ENCODE measurements at regions not wholly inside any gene's neighbourhood (a gene's known extent, or its start where the extent isn't known, plus 50 kb on each side); places are given as distances from the start of the nearest gene placed in this dataset.

DNA sequence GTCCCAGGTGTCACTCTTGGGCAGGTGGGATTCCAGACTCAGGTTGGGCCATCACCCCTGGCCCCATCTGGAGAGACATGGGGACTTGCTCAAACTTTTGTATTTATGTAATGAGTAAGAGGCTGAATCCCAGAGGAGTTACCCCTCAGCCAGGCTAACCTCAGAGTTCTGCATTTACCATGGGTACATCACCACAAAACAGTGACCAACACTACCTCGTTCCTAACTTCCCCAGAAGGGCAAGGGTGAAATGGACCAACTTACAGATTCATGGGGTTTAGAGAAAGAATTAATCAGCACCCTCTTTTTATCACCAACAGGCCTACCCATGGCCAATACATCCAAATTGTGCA, 259.9 kb upstream of the MARCKS start:
- H3K9me3 ChIP-seq: peaks cover 0 to 13% (median 0%) of the 10 kb centered on the region in 11 donors
- H3K27me3 ChIP-seq: no peaks in the 10 kb centered on the region
- TF ChIP-seq, protein P1, sequence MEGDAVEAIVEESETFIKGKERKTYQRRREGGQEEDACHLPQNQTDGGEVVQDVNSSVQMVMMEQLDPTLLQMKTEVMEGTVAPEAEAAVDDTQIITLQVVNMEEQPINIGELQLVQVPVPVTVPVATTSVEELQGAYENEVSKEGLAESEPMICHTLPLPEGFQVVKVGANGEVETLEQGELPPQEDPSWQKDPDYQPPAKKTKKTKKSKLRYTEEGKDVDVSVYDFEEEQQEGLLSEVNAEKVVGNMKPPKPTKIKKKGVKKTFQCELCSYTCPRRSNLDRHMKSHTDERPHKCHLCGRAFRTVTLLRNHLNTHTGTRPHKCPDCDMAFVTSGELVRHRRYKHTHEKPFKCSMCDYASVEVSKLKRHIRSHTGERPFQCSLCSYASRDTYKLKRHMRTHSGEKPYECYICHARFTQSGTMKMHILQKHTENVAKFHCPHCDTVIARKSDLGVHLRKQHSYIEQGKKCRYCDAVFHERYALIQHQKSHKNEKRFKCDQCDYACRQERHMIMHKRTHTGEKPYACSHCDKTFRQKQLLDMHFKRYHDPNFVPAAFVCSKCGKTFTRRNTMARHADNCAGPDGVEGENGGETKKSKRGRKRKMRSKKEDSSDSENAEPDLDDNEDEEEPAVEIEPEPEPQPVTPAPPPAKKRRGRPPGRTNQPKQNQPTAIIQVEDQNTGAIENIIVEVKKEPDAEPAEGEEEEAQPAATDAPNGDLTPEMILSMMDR (IDR thresholded peaks at IDR 0.05): no peak
- intact Hi-C loops (cut with DNase I): no loop called here
- H3K4me1 ChIP-seq: peaks cover 6 to 39% (median 16%) of the 10 kb centered on the region in 9 donors
- H3K27ac ChIP-seq: peak overlapping the region in 8 of 10 donors; percentile 9 to 81 (median 60)
- 23 to 71% methylated on average over 1 of the region's 1 CpG for WGBS, 2 donors
- ATAC-seq: peak in 5 of 8 donors; percentile 5 to 35 (median 29)
- H3K36me3 ChIP-seq: no peaks in the 10 kb centered on the region
- H3K4me3 ChIP-seq: no peak overlapping the region
- no peak for DNase-seq

DNA sequence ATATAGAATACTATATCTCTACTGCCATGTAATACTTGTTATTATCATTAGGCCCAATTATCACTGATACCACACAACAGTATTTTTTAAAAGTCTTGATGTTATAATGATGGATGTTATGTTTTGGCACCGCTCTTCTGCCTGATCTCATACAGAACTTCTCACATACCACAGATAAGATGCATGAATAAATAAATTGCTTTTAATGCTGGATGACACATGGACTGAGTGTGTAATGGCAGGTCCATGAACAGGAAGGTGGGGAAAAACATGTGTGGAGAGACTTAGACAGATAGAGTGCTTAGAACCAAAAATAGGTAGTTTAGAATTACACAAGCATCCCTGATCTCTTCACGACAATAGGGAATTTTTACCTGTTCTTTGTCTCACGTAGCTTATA, 258.4 kb upstream of the MARCKS start:
- ATAC-seq (no peak), DNase-seq (no peak)
- 93 to 95% methylated on average over 3 of the region's 3 CpGs for WGBS, 2 donors
- Histone ChIP-seq H3K36me3 (no peaks in the 10 kb centered on the region), H3K4me3 (no peak overlapping the region), H3K9me3 (peaks cover 0 to 13% (median 0%) of the 10 kb centered on the region in 11 donors), H3K27me3 (no peaks in the 10 kb centered on the region), H3K27ac (no peak overlapping the region), H3K4me1 (peaks cover 6 to 34% (median 16%) of the 10 kb centered on the region in 9 donors)
- intact Hi-C loops (cut with DNase I): no loop called here
- TF ChIP-seq, protein P1 (IDR thresholded peaks at IDR 0.05): no peak

DNA sequence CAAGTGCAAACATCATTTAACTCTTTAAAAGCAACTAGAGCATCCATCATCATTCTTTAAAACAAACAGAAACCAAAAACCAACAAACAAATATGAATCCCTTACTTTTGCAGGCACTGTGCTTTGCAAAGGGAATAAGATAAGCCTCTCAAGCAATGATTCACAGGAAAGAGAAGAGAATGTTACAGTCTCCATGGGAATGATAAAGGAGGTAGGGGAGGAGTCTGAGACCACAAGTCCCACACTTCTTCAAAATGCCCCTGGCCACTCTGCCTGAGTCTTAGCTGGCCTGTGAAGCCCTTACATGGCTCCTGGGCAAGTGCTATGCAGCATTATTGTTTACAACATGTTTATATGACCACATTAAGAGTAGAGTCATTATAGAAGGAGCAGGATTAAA, 257.7 kb upstream of the MARCKS start:
- intact Hi-C loops (cut with DNase I): no loop called here
- TF ChIP-seq, protein P1 (IDR thresholded peaks at IDR 0.05): no peak

DNA sequence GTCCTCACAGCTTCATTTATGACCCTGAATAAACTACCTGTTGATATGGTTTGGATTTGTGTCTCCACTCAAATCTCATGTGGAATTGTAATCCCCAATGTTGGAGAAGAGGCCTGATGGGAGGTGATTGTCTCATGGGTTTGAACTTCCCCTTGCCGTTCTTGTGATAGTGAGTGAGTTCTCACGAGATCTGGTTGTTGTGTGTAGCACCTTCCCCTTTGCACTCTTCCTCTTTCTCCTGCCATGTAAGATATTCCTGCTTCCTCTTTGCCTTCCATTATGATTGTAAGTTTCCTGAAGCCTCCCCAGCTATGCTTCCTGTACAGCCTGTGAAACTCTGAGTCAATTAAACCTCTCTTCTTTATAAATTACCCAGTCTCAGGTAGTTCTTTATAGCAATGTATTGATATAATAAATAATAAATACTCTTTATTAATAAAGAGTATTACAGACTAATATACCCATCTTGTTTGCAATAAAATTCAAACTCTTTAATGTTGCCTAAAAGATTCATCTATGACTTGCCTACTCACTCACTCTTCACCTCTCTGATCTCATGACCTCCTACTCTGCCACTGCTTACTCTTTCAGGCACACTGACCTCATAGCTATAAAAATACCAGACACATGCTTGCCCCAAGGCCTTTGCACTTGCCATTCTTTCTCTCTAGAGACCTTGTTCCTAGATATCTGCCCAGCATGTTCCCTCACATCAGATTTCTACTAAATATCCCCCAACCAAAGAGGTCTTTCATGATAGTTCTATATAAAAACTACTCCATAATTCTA, 256.4 kb upstream of the MARCKS start:
- Histone ChIP-seq H3K4me1 (peaks cover 5 to 28% (median 12%) of the 10 kb centered on the region in 9 donors), H3K4me3 (no peak overlapping the region), H3K27ac (no peak overlapping the region), H3K9me3 (peaks cover 0 to 13% (median 0%) of the 10 kb centered on the region in 11 donors), H3K36me3 (no peaks in the 10 kb centered on the region), H3K27me3 (no peaks in the 10 kb centered on the region)
- TF ChIP-seq, protein P1 (IDR thresholded peaks at IDR 0.05): no peak
- 73 to 86% methylated on average over 2 of the region's 2 CpGs for WGBS, 2 donors
- ATAC-seq: no peak
- intact Hi-C loops (cut with DNase I): no loop called here
- no peak for DNase-seq

More for the DNA sequence above, 257.7 kb upstream of the MARCKS start:
- no peak overlapping the region for H3K4me3 ChIP-seq
- H3K27me3 ChIP-seq: no peaks in the 10 kb centered on the region
- no peak overlapping the region for H3K27ac ChIP-seq
- no peaks in the 10 kb centered on the region for H3K36me3 ChIP-seq
- DNase-seq (no peak), ATAC-seq (no peak)
- peaks cover 0 to 13% (median 0%) of the 10 kb centered on the region in 11 donors for H3K9me3 ChIP-seq
- H3K4me1 ChIP-seq: peaks cover 6 to 34% (median 16%) of the 10 kb centered on the region in 9 donors
